ENCODE measurements at regions not wholly inside any gene's neighbourhood (a gene's known extent, or its start where the extent isn't known, plus 50 kb on each side); places are given as distances from the start of the nearest gene placed in this dataset.
A peak's percentile ranks its signal among the peaks of the same experiment; 100 is the strongest.
"Not testable (repeated sequence)": the region's sequence is repeated elsewhere in the genome, so short reads cannot be mapped to it uniquely, and the experiment has no call there.

- no peaks in the 10 kb centered on the region for H3K27me3 Mint-ChIP-seq (ENCODE audit: unreplicated experiment)
- no peak for DNase-seq (ENCODE audit: low spot score)
- H3K27ac Mint-ChIP-seq (ENCODE audit: unreplicated experiment) = no peak overlapping the region
- no peaks in the 10 kb centered on the region for H3K9me3 Mint-ChIP-seq (ENCODE audit: unreplicated experiment)
- H3K4me1 Mint-ChIP-seq (ENCODE audit: unreplicated experiment) = peaks cover 9% of the 10 kb centered on the region
- H3K36me3 Mint-ChIP-seq (ENCODE audit: low read depth, unreplicated experiment) = no peaks in the 10 kb centered on the region
- TF ChIP-seq CTCF (IDR thresholded peaks at IDR 0.05; ENCODE audit: unreplicated experiment) = no peak
- H3K4me3 Mint-ChIP-seq (ENCODE audit: unreplicated experiment) = no peak overlapping the region
These were observed 216.5 kb downstream of the RAB11FIP2 start for GRCh38 chr10:117830205-117830604.

- H3K27ac Mint-ChIP-seq (ENCODE audit: unreplicated experiment) = no peak overlapping the region
These were observed 215.9 kb downstream of the RAB11FIP2 start for GRCh38 chr10:117830787-117831212.

GRCh38 chr10:117838500-117839498, 207.9 kb downstream of the RAB11FIP2 start:
- not testable (repeated sequence) for H3K36me3 Mint-ChIP-seq (ENCODE audit: low read depth, unreplicated experiment); H3K4me3 Mint-ChIP-seq (ENCODE audit: unreplicated experiment); H3K4me1 Mint-ChIP-seq (ENCODE audit: unreplicated experiment); H3K9me3 Mint-ChIP-seq (ENCODE audit: unreplicated experiment); H3K27ac Mint-ChIP-seq (ENCODE audit: unreplicated experiment); DNase-seq (ENCODE audit: low spot score)
- H3K27me3 Mint-ChIP-seq (ENCODE audit: unreplicated experiment) = peaks cover 10% of the 10 kb centered on the region

More at GRCh38 chr10:117830787-117831212, 215.9 kb downstream of the RAB11FIP2 start:
- peak; percentile 12 for DNase-seq (ENCODE audit: low spot score)
- Mint-ChIP-seq H3K4me1 (ENCODE audit: unreplicated experiment) (peaks cover 9% of the 10 kb centered on the region), H3K36me3 (ENCODE audit: low read depth, unreplicated experiment) (no peaks in the 10 kb centered on the region), H3K4me3 (ENCODE audit: unreplicated experiment) (no peak overlapping the region), H3K9me3 (ENCODE audit: unreplicated experiment) (no peaks in the 10 kb centered on the region), H3K27me3 (ENCODE audit: unreplicated experiment) (no peaks in the 10 kb centered on the region)
- TF ChIP-seq CTCF (IDR thresholded peaks at IDR 0.05; ENCODE audit: unreplicated experiment) = no peak

- not testable (repeated sequence) for H3K36me3 Mint-ChIP-seq (ENCODE audit: low read depth, unreplicated experiment); H3K27me3 Mint-ChIP-seq (ENCODE audit: unreplicated experiment)
These were observed 190.3 kb downstream of the RAB11FIP2 start for GRCh38 chr10:117856426-117856825.

GRCh38 chr10:117860135-117860534, 186.6 kb downstream of the RAB11FIP2 start:
- H3K27ac Mint-ChIP-seq (ENCODE audit: unreplicated experiment) = no peak overlapping the region
- DNase-seq (ENCODE audit: low spot score) = no peak
- no peaks in the 10 kb centered on the region for H3K4me1 Mint-ChIP-seq (ENCODE audit: unreplicated experiment)
- H3K4me3 Mint-ChIP-seq (ENCODE audit: unreplicated experiment) = no peak overlapping the region
- no peaks in the 10 kb centered on the region for H3K9me3 Mint-ChIP-seq (ENCODE audit: unreplicated experiment)
- H3K27me3 Mint-ChIP-seq (ENCODE audit: unreplicated experiment) = peaks cover 1% of the 10 kb centered on the region
- TF ChIP-seq CTCF (IDR thresholded peaks at IDR 0.05; ENCODE audit: unreplicated experiment) = no peak
- no peaks in the 10 kb centered on the region for H3K36me3 Mint-ChIP-seq (ENCODE audit: low read depth, unreplicated experiment)

More at GRCh38 chr10:117856426-117856825, 190.3 kb downstream of the RAB11FIP2 start:
- not testable (repeated sequence) for H3K9me3 Mint-ChIP-seq (ENCODE audit: unreplicated experiment); DNase-seq (ENCODE audit: low spot score); H3K27ac Mint-ChIP-seq (ENCODE audit: unreplicated experiment); H3K4me1 Mint-ChIP-seq (ENCODE audit: unreplicated experiment); H3K4me3 Mint-ChIP-seq (ENCODE audit: unreplicated experiment)

GRCh38 chr10:117860823-117861222, 185.9 kb downstream of the RAB11FIP2 start:
- H3K9me3 Mint-ChIP-seq (ENCODE audit: unreplicated experiment) = no peaks in the 10 kb centered on the region
- DNase-seq (ENCODE audit: low spot score) = no peak
- peak; percentile 73 for TF ChIP-seq CTCF (IDR thresholded peaks at IDR 0.05; ENCODE audit: unreplicated experiment)
- no peaks in the 10 kb centered on the region for H3K4me1 Mint-ChIP-seq (ENCODE audit: unreplicated experiment)
- no peaks in the 10 kb centered on the region for H3K27me3 Mint-ChIP-seq (ENCODE audit: unreplicated experiment)
- H3K27ac Mint-ChIP-seq (ENCODE audit: unreplicated experiment) = no peak overlapping the region
- H3K4me3 Mint-ChIP-seq (ENCODE audit: unreplicated experiment) = no peak overlapping the region
- H3K36me3 Mint-ChIP-seq (ENCODE audit: low read depth, unreplicated experiment) = no peaks in the 10 kb centered on the region

All from endothelial cell (in vitro differentiated cells).